B cell (primary cell): ENCODE measurements at regions not wholly inside any gene's neighbourhood (a gene's known extent, or its start where the extent isn't known, plus 50 kb on each side); places are given as distances from the start of the nearest gene placed in this dataset.
A peak's percentile ranks its signal among the peaks of the same experiment; 100 is the strongest.

Source experiments
- ATAC-seq: fragments of 200-7000 bp; cut with Tn5 transposase; one replicate; pipeline ENCODE4 v1.10.0; 2021; ENCODE audit warnings: low read depth, mild to moderate bottlenecking, moderate number of reproducible peaks, moderate library complexity
- CTCF ChIA-PET: fragments of 350-600 bp; sonication (Branson Sonifier 250); formaldehyde crosslinking; loops from one replicate; lab custom pipeline; 2021; ENCODE audit warnings: antibody characterized with exemption, inconsistent platforms; lab: Charles Lee
- POLR2A ChIA-PET: fragments of 350-600 bp; sonication (Branson Sonifier 250); formaldehyde crosslinking; loops from one replicate; lab custom pipeline; 2021; ENCODE audit warnings: antibody characterized with exemption; lab: Charles Lee
- DNase-seq: peaks from one replicate; pipeline ENCODE4 v3.0.0; 2013
- H2AFZ ChIP-seq: 2 replicates; pipeline ENCODE4 v1.6.1; 2012; ENCODE audit warnings: mild to moderate bottlenecking, low read depth, low read length; ENCODE audit not compliant: insufficient read depth, poor library complexity, severe bottlenecking
- H3K27ac ChIP-seq, 2 donors: 1 replicate in 1 of 2; 2 replicates in 1 of 2; pipeline ENCODE4 v1.5.1; 2012 to 2013; ENCODE audit warnings: low read length in 2 of 2, mild to moderate bottlenecking in 2 of 2, moderate library complexity in 1 of 2
- H3K27me3 ChIP-seq, 4 experiments: fragments of 200-600 bp in 1 of 4; sonication (generic) in 1 of 4; replicated peaks in 1 of 4; 1 replicate in 2 of 4; 2 replicates in 2 of 4; pipeline versions ENCODE4 v1.6.1 to v1.7.0; 2013 to 2016; ENCODE audit warnings: low read length in 3 of 4, mild to moderate bottlenecking in 2 of 4, mixed read lengths in 1 of 4, moderate library complexity in 1 of 4; ENCODE audit not compliant: insufficient read depth in 4 of 4, control insufficient read depth in 3 of 4; ENCODE audit errors: control extremely low read depth in 1 of 4
- H3K36me3 ChIP-seq, 2 experiments: replicated peaks in 1 of 2; 1 replicate in 1 of 2; 2 replicates in 1 of 2; pipeline versions ENCODE4 v1.6.1 to v1.7.1; 2013; ENCODE audit warnings: low read length in 1 of 2; ENCODE audit not compliant: insufficient read depth in 2 of 2, control insufficient read depth in 1 of 2; ENCODE audit errors: control extremely low read depth in 1 of 2, extremely low read depth in 1 of 2
- H3K4me1 ChIP-seq, 2 donors: fragments of 200-600 bp in 1 of 2; sonication (generic) in 1 of 2; 1 replicate in 1 of 2; 2 replicates in 1 of 2; pipeline versions ENCODE4 v1.5.1 to v1.6.1; 2013 to 2017; ENCODE audit warnings: low read length in 2 of 2; ENCODE audit not compliant: control insufficient read depth in 2 of 2, insufficient read depth in 2 of 2
- H3K4me2 ChIP-seq: replicated peaks from 2 replicates; pipeline ENCODE3; 2012; ENCODE audit warnings: mild to moderate bottlenecking, low read depth, low read length; ENCODE audit not compliant: poor library complexity, severe bottlenecking
- H3K4me3 ChIP-seq, 5 experiments: fragments of 200-600 bp in 1 of 5; sonication (generic) in 1 of 5; 1 replicate in 3 of 5; 2 replicates in 2 of 5; pipeline versions ENCODE4 v1.5.1 to v1.7.0; 2011 to 2016; ENCODE audit warnings: low read length in 4 of 5, mild to moderate bottlenecking in 4 of 5, low read depth in 2 of 5, control low read depth in 1 of 5, moderate library complexity in 1 of 5; ENCODE audit not compliant: insufficient read depth in 1 of 5; ENCODE audit errors: control extremely low read depth in 1 of 5, extremely low read depth in 1 of 5
- H3K79me2 ChIP-seq: fragments of 200-600 bp; sonication (generic); one replicate; pipeline ENCODE4 v1.6.0; 2016; ENCODE audit warnings: low read length; ENCODE audit not compliant: control insufficient read depth, insufficient read depth
- H3K9ac ChIP-seq: fragments of 200-600 bp; sonication (generic); 2 replicates; pipeline ENCODE4 v1.6.1; 2017; ENCODE audit warnings: mild to moderate bottlenecking, low read length, moderate library complexity
- H3K9me3 ChIP-seq, 3 donors: one replicate each; pipeline versions ENCODE4 v1.6.1 to v1.7.1; 2013; ENCODE audit warnings: low read length in 2 of 3; ENCODE audit not compliant: control insufficient read depth in 2 of 3, insufficient read depth in 1 of 3; ENCODE audit errors: control extremely low read depth in 1 of 3
- H4K20me1 ChIP-seq: 2 replicates; pipeline ENCODE4 v1.6.0; 2012; ENCODE audit warnings: mild to moderate bottlenecking, low read length; ENCODE audit not compliant: insufficient read depth, control insufficient read depth, poor library complexity, severe bottlenecking
- H3K27ac Mint-ChIP-seq: one replicate; pipeline ENCODE4 v1.8.0; 2021; ENCODE audit warnings: mixed read lengths
- H3K27me3 Mint-ChIP-seq: one replicate; pipeline ENCODE4 v1.8.0; 2021; ENCODE audit warnings: mixed read lengths
- H3K4me1 Mint-ChIP-seq: one replicate; pipeline ENCODE4 v1.8.0; 2021; ENCODE audit warnings: mixed read lengths
- H3K4me3 Mint-ChIP-seq: one replicate; pipeline ENCODE4 v1.8.0; 2021; ENCODE audit warnings: mixed read lengths
- H3K9me3 Mint-ChIP-seq: one replicate; pipeline ENCODE4 v1.8.0; 2022; ENCODE audit warnings: mixed read lengths; ENCODE audit not compliant: insufficient read depth
- CTCF ChIP-seq: fragments of 200-600 bp; IDR thresholded peaks from one replicate; pipeline ENCODE4 v1.8.0; 2022; ENCODE audit warnings: antibody characterized with exemption, mild to moderate bottlenecking
- EZH2 ChIP-seq: IDR thresholded peaks from 2 replicates; pipeline ENCODE4 v1.6.1; 2012; ENCODE audit warnings: borderline replicate concordance, low read depth, mild to moderate bottlenecking, moderate library complexity, low read length; ENCODE audit not compliant: insufficient read depth, poor library complexity, severe bottlenecking
- WGBS: methylation state at CpG from one replicate; pipeline ENCODE4 v1.1.5; 2013; ENCODE audit warnings: missing lambda C conversion rate; ENCODE audit not compliant: insufficient coverage; 5-methylcytosine and 5-hydroxymethylcytosine counted together
- intact Hi-C: fragments of 100-400 bp; cut with micrococcal nuclease; formaldehyde crosslinking; loops from one replicate; pipeline ENCODE4 v1.10.0; 2022

GRCh38 chr7:45501791-45502190, 72.4 kb upstream of the ADCY1 start:
- H3K27me3 Mint-ChIP-seq, result peaks cover 5% of the 10 kb centered on the region
- WGBS, result 74% methylated on average over 2 of the region's 2 CpGs
- no peak for TF ChIP-seq EZH2
- no peak for TF ChIP-seq CTCF
- no peak overlapping the region for H3K4me2 ChIP-seq
- no peak overlapping the region for H3K27ac Mint-ChIP-seq
- intact Hi-C loops, result loop anchor here (1.0 kb wide), 1 partner anchor 11 kb away; no protein-coding TSS in a partner anchor
- peaks cover 0 to 3% (median under 1%) of the 10 kb centered on the region in 4 experiments for H3K27me3 ChIP-seq
- H3K4me1 Mint-ChIP-seq, result no peaks in the 10 kb centered on the region
- POLR2A ChIA-PET, result no interaction called here
- no peaks in the 10 kb centered on the region for H3K36me3 ChIP-seq
- H3K4me1 ChIP-seq, result no peaks in the 10 kb centered on the region
- H3K27ac ChIP-seq, result no peak overlapping the region
- DNase-seq, result no peak
- CTCF ChIA-PET, result no interaction called here
- no peak overlapping the region for H3K4me3 ChIP-seq
- H3K9me3 ChIP-seq, result peaks cover 0 to 26% (median 19%) of the 10 kb centered on the region in 3 donors
- no peak overlapping the region for H2AFZ ChIP-seq
- H3K9me3 Mint-ChIP-seq, result peaks cover 7% of the 10 kb centered on the region
- no peak for ATAC-seq
- H3K9ac ChIP-seq, result no peak overlapping the region
- no peak overlapping the region for H3K4me3 Mint-ChIP-seq
- no peaks in the 10 kb centered on the region for H4K20me1 ChIP-seq
- no peaks in the 10 kb centered on the region for H3K79me2 ChIP-seq

GRCh38 chr7:45506059-45506458, 68.1 kb upstream of the ADCY1 start:
- no peak overlapping the region for H3K4me2 ChIP-seq
- no peaks in the 10 kb centered on the region for H3K4me1 ChIP-seq
- no peak overlapping the region for H2AFZ ChIP-seq
- no peaks in the 10 kb centered on the region for H3K27me3 ChIP-seq
- H4K20me1 ChIP-seq, result no peaks in the 10 kb centered on the region
- DNase-seq (no peak), ATAC-seq (no peak)
- Mint-ChIP-seq H3K27ac (peak overlapping the region; percentile 51), H3K4me1 (no peaks in the 10 kb centered on the region), H3K27me3 (no peaks in the 10 kb centered on the region), H3K4me3 (no peak overlapping the region), H3K9me3 (peaks cover 12% of the 10 kb centered on the region)
- 57% methylated on average over 1 of the region's 1 CpG for WGBS
- no peaks in the 10 kb centered on the region for H3K36me3 ChIP-seq
- H3K27ac ChIP-seq, result peak overlapping the region in 1 of 2 donors; percentile 1
- no peak overlapping the region for H3K4me3 ChIP-seq
- TF ChIP-seq EZH2 (no peak), CTCF (no peak)
- no peak overlapping the region for H3K9ac ChIP-seq
- H3K79me2 ChIP-seq, result no peaks in the 10 kb centered on the region
- intact Hi-C loops, result no loop called here
- ChIA-PET POLR2A (no interaction called here), CTCF (no interaction called here)
- H3K9me3 ChIP-seq, result peaks cover 0 to 41% (median 24%) of the 10 kb centered on the region in 3 donors
